GM21737 (cell line): ENCODE measurements at regions not wholly inside any gene's neighbourhood (a gene's known extent, or its start where the extent isn't known, plus 50 kb on each side); places are given as distances from the start of the nearest gene placed in this dataset.

Experiments used
- ATAC-seq: cut with Tn5 transposase; IDR thresholded peaks from one replicate; pipeline ENCODE4 v1.9.1; 2021; ENCODE audit warnings: mild to moderate bottlenecking, moderate library complexity; ENCODE audit not compliant: unreplicated experiment

DNA sequence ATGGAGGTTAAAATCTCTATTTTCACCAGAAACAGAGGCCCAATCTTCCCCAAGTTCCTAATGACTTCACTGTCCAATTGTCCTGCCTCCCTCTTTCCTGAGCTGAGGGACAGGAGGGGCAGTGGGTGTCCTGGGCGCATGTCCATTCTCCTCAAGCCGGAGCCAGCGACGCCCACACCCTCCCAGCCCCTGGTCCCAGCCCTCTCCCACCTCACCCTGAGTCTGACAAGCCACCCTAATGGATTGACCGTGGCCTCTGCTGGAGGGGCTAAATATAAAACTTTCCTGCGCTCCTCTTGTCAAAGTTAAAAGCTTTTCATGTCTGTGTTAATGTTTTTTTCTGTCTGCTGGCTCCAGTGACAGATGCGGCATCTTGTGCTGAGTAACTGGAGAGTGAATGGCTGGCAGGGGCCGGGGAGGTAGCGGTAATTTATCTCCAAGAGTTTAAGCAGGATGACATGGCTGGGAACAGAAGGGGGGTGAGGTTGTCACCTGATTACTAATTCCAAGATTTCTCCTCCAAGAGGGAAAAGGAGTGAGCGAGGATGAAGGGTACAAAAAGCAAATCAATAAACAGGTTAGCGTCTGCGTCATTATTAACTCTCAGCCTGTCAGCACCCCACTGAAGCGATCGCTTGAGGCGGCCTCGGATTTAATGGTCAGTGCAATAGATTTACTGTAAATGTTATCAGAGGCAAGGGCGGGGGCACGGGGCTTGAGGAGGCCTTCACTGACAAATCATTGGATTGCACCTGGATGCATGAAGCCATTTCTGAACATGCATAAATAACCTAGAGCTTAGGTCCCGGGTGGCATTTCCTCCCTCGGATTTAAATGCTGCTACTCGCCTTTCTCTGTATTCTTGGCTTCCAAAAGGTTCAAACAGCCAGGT lies 118.1 kb upstream of the MAFB start:
- ATAC-seq: no peak

DNA sequence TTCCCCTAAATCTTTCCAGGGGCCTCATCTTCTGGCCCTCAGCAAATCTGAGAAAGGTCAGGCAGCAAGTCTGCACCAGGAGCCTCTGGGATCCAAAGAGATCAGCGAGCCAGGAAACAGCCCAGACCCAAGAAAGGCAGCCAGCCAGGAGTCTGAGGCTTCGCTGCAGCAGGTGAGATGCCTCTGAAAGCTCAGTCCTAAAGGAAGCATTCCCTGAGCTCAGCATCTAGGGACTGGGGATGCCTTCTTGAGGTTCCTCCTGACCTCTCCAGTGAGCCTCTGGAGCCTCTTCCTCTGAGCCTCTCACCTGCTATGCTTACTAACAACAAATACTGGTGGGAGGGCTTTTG lies 118.8 kb upstream of the MAFB start:
- no peak for ATAC-seq

DNA sequence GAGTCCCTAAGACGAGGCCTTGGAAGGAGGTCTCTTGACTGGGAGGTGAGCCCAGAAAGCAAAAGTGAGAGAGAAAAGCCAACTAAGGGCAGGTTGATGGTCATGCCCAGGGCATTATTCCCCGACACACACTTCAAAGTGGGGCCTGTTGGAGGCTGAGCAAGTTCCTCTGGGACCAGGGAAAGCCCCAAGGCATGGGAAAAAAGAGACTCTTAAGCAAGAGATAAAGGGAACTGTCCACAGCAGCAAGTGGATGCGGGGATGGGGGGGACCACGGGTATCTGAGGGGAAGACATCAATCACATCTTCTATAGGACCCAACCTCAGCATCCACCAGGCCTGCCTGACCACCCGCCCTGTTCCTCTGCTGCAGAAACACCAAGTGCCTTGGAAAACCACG lies 119.9 kb upstream of the MAFB start:
- ATAC-seq: no peak

GRCh38 chr20:40809361-40809760 lies 120.3 kb upstream of the MAFB start:
- no peak for ATAC-seq

DNA sequence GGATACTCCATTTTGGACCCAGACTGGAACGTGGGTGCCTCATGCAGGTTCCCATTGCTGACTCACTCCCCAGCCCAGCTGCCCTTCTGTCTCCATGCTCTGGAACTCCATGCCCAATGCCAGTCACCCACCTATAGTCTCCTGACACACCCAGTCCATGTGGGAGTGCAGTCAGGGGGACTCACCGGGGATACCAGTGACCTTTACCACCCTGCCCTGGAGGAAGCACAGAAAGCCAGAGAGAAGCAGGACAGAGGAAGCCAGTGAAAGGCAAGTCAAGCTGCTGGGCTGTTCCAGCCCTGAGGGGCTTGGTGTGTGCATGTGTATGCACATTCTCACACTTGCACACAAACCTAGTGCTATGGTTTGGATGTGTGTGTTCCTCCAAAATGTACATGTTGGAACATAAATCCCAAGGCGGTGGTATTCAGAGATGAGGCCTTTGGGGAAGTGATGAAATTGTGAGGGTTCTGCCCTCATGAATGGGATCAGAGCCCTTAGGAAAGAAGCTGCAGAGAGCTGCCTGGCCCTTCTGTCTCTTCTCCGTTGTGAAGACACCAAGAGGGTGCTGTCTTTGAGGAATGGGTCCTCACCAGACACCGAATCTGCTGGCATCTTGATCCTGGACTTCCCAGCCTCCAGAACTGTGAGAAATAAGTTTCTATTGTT lies 121.4 kb upstream of the MAFB start:
- no peak for ATAC-seq

DNA sequence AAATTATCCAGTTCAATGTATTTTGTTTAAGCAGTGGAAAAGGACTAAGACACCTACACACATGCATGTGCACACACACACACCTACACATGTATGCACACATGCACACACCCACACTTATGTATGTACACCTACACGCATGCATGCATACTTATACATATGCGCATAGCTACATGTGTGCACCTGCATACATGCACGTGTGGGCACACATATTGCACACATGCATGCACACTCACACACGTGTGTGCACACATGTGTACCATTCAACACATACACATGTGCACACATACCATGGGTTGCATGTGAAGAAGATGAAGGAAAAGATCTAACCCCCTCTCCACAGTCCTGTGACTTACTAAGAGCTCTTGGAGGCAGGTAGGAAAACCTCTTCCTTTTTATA lies 122.0 kb upstream of the MAFB start:
- ATAC-seq: no peak

DNA sequence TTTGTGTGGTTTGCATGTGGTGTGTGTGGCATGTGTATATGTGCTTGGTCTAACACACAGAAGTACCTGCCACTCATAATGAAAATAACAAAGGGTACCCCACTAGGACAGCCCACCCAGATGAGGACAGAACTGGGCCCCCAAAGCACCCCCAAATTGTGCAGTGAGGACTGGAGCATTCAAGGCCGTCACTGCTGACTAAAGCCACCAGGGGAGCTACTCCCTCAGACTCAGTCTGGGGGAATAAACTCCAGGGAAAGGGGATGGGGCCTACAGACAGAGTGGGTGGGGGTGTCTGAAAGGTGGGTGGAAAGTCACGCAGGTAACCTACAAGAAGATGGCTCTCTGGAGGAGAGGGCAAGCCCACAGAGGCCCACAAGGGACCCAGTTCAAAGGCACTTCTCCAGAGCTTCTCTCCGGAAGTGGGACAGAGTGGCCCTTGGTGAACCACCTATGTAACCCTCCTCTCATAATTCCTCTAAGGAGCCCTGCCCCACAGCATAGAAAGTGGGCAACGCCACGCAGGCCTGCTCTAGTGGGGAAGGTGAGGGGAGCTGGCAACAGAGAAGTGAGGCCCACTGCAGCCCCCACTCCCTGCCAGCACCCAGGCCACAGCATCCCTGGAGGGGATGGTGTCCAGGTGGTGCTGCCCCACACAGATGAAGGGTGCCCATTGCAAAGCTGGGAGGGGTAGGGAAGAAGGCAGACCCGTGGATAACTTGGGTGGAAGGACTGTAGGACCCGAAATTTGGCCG lies 122.8 kb upstream of the MAFB start:
- ATAC-seq: no peak

DNA sequence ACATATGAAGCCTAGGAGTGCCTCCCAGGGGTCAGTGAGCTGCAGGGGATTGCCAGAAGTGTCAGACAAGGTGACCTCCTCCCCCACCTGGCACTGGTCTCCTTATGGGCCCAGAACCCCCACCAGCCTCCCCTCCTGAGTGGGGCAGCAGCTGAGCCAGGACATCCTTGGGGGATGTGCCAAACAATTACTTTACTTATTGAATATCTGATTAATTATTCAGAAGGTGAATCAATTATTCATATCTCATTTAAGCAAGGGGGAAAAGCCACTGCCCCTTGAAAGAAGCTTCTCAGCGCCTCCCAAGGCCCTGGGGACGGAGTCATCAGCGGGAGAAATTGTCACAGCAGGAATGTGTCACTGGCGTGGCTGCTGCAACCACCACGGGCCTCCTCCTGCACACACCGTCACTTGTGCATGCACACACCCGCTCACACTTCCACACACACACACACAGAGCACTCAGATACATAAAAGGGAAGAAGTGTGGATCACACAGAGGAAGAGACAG lies 123.4 kb upstream of the MAFB start:
- ATAC-seq: no peak

DNA sequence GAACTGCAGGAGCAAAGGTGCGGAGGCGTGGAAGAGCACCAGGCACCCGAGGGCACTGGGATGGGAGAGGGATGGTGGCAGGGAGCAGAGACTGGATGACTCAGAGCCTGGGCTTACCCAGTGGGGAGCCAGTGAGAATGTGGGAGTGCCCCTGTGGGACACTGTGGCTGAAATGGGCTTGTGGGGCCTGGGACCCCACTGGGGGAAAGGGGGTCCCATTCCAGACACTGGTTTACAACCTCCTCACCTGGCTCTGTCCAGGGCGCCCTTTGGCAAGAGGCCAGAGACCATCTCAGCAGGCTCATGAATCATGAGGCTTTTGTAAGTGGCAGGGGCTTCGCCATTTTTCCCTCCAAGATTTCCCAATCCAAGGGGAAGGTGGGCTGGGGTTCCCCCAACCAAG lies 124.0 kb upstream of the MAFB start:
- no peak for ATAC-seq

GRCh38 chr20:40813708-40814630 lies 124.9 kb upstream of the MAFB start:
- no peak for ATAC-seq

- no peak for ATAC-seq
Measured at GRCh38 chr20:40814631-40814960, 125.6 kb upstream of the MAFB start.

DNA sequence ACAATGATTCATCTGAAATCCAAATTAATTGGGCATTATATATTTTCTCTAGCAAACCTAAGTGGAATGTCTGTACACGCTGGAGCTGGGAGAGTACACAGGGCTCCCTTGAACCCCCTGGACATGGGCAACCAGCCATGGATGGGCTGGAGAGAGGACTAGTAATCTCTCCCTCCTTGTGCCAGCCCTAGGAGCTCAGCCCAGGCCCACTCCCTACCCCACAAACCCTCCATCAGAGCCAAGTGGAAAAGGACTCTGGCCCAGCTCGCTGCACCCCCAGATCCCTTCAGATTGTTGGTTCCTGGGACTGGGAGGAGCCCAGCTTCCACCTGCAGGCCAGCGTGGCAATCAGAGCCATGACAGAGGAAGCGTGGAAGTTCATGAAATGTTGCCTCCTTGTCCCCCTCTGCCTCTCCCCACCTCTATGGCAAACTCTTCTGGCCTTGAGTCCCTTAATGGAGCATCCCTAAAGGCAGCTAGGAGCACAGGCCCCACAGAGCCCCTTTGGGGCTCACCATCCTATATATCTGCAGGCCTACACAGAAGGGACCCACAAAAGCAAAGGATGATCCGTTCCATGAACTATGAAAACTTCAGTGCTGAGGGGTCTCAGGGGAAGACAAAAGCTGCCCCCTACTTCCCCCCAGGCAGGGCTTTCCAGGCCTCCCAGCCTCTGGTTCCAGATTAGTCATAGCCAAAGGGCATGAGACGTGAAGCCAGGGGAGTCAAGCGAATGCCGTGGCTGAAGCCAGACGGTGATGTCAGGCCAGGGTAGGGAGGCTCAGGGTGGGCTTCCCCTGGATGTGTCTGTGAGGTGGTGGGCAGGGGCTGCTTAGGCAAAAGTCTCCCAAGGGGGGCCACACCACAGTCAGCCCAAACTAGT lies 126.4 kb upstream of the MAFB start:
- ATAC-seq: no peak

- ATAC-seq: no peak
Measured at GRCh38 chr20:40816039-40816352, 127.0 kb upstream of the MAFB start.

DNA sequence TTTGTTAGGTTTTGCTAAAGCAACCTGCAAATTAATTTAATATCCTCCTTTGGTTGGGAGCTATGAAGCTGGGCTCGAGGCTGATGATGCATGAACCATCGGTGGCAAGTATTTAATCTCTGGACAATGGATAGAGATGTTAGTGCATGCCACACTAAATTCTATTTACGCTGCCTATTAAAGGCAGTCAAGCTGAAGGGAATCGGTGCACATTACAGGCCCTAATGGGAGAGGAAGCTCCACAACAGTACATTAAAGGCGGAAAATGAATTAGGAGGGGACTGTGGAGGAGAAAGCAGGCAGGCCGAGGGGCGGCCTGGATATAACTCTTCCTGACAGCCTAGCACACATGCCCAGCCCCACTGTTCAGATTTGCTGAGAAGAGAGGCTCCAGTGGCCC lies 132.4 kb upstream of the MAFB start:
- ATAC-seq: no peak

DNA sequence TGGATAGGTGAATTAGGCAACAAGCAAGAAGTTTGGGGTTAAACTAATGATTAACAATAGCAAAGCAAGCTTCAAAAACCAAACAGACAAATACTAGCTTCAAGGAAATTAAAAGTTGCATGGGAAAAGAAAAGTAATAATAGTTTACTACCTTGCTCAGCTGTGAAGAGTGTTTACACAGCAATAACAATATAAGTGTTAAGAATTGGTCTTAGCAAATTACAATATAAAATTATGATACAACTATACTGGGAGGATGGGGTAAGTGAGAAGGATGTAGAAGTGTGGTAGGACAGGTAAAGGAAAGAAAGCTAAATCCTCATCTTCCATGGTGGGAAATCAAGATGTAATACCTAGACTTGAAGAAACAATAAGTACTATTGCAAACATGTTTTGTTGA lies 137.7 kb upstream of the MAFB start:
- no peak for ATAC-seq

- no peak for ATAC-seq
Measured at GRCh38 chr20:40835321-40835720, 146.3 kb upstream of the MAFB start.

- no peak for ATAC-seq
Measured at GRCh38 chr20:40838509-40838908, 149.5 kb upstream of the MAFB start.

GRCh38 chr20:40843251-40843650 lies 154.2 kb upstream of the MAFB start:
- ATAC-seq: no peak

DNA sequence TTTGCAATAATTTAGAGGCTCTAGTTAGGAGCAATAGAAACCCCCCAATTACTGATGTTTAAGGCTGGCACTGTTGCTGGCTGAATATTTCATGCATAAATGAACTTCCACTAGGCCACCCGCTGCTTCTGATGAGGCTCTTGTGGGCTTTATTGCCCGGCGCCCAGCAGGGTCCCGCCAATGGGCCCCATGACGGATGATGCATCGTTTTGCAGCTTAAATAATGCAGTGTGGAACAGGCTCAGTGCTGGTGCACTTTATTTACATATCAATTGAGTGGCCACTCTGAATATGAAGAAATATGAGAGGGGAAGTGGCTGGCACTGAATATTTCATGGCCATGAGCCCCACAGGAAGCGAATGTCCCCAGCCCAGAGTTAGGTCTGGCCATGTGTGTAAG lies 155.3 kb upstream of the MAFB start:
- ATAC-seq: no peak

DNA sequence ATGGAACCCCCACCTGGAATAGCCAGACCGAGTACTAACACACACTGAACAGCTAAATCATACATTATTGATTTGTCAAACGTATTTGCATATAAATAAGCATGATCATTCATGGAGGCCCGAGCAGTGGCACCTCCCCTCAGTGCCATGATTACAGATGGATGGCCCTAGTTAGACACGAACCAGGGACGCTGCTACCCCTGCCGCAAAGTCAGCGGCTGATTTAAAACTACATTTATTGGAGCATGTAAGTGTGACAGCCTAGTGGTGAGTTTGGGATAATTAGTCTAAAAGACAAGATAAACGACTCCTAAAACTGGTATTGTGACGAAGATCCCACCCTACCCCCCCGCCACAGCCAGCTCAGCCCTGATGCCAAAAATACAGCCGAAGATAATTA lies 159.1 kb upstream of the MAFB start:
- no peak for ATAC-seq
